ENCODE measurements at regions not wholly inside any gene's neighbourhood (a gene's known extent, or its start where the extent isn't known, plus 50 kb on each side); places are given as distances from the start of the nearest gene placed in this dataset.

GRCh38 chr14:59097681-59098080, 90.8 kb upstream of the DAAM1 start:
- no peaks in the 10 kb centered on the region for H3K9me2 ChIP-seq (ENCODE audit: insufficient read depth, low read length)
- H3K4me3 ChIP-seq (ENCODE audit: low read length) = no peak overlapping the region
- no peaks in the 10 kb centered on the region for H3K79me2 ChIP-seq (replicated peaks; ENCODE audit: insufficient read depth, low read length)
- H3K4me2 ChIP-seq (ENCODE audit: low read length) = no peak overlapping the region
- H4K20me1 ChIP-seq (ENCODE audit: insufficient read depth) = no peaks in the 10 kb centered on the region
- no peaks in the 10 kb centered on the region for H3K36me3 ChIP-seq (ENCODE audit: insufficient read depth, low read length)
- TF ChIP-seq RAD21 (conservative IDR thresholded peaks at IDR 0.05) (no peak), CTCF (IDR thresholded peaks at IDR 0.05; ENCODE audit: poor library complexity, severe bottlenecking) (no peak), SMC3 (conservative IDR thresholded peaks at IDR 0.05; ENCODE audit: poor library complexity) (no peak), REST (IDR thresholded peaks at IDR 0.05; ENCODE audit: borderline replicate concordance) (no peak), MXI1 (conservative IDR thresholded peaks at IDR 0.05; ENCODE audit: poor library complexity, severe bottlenecking) (no peak), TAF1 (IDR thresholded peaks at IDR 0.05; ENCODE audit: low read depth) (no peak), EZH2 (IDR thresholded peaks at IDR 0.05; ENCODE audit: borderline replicate concordance, insufficient read depth, low read length, poor library complexity, severe bottlenecking) (no peak), POLR2AphosphoS5 (IDR thresholded peaks at IDR 0.05) (no peak), EP300 (conservative IDR thresholded peaks at IDR 0.05; ENCODE audit: poor library complexity, severe bottlenecking) (no peak)
- H3K27ac ChIP-seq (ENCODE audit: low read length) = no peak overlapping the region
- no peaks in the 10 kb centered on the region for H3K9me3 ChIP-seq (ENCODE audit: low read length)
- H3F3A ChIP-seq (ENCODE audit: insufficient read depth, low read length, poor library complexity, severe bottlenecking) = no peaks in the 10 kb centered on the region
- no peaks in the 10 kb centered on the region for H3K27me3 ChIP-seq (ENCODE audit: insufficient read depth, low read depth, low read length)
- H2AFZ ChIP-seq (ENCODE audit: low read depth, low read length) = no peak overlapping the region
- no peak overlapping the region for H3K9ac ChIP-seq (ENCODE audit: low read length)

- Histone ChIP-seq H3K27ac (ENCODE audit: low read length) (no peak overlapping the region), H3K9me3 (ENCODE audit: low read length) (no peaks in the 10 kb centered on the region), H3F3A (ENCODE audit: insufficient read depth, low read length, poor library complexity, severe bottlenecking) (no peaks in the 10 kb centered on the region), H3K9me2 (ENCODE audit: insufficient read depth, low read length) (no peaks in the 10 kb centered on the region), H2AFZ (ENCODE audit: low read depth, low read length) (no peak overlapping the region), H3K27me3 (ENCODE audit: insufficient read depth, low read depth, low read length) (no peaks in the 10 kb centered on the region), H3K9ac (ENCODE audit: low read length) (no peak overlapping the region), H4K20me1 (ENCODE audit: insufficient read depth) (no peaks in the 10 kb centered on the region), H3K79me2 (replicated peaks; ENCODE audit: insufficient read depth, low read length) (no peaks in the 10 kb centered on the region), H3K4me2 (ENCODE audit: low read length) (no peak overlapping the region), H3K4me3 (ENCODE audit: low read length) (no peak overlapping the region), H3K36me3 (ENCODE audit: insufficient read depth, low read length) (no peaks in the 10 kb centered on the region)
- TF ChIP-seq EP300 (conservative IDR thresholded peaks at IDR 0.05; ENCODE audit: poor library complexity, severe bottlenecking) (no peak), CTCF (IDR thresholded peaks at IDR 0.05; ENCODE audit: poor library complexity, severe bottlenecking) (no peak), MXI1 (conservative IDR thresholded peaks at IDR 0.05; ENCODE audit: poor library complexity, severe bottlenecking) (no peak), TAF1 (IDR thresholded peaks at IDR 0.05; ENCODE audit: low read depth) (no peak), REST (IDR thresholded peaks at IDR 0.05; ENCODE audit: borderline replicate concordance) (no peak), POLR2AphosphoS5 (IDR thresholded peaks at IDR 0.05) (no peak), RAD21 (conservative IDR thresholded peaks at IDR 0.05) (no peak), SMC3 (conservative IDR thresholded peaks at IDR 0.05; ENCODE audit: poor library complexity) (no peak), EZH2 (IDR thresholded peaks at IDR 0.05; ENCODE audit: borderline replicate concordance, insufficient read depth, low read length, poor library complexity, severe bottlenecking) (no peak)
Observed at GRCh38 chr14:59098377-59098776, 90.1 kb upstream of the DAAM1 start.
